ENCODE measurements at regions not wholly inside any gene's neighbourhood (a gene's known extent, or its start where the extent isn't known, plus 50 kb on each side); places are given as distances from the start of the nearest gene placed in this dataset.

- Histone ChIP-seq H3K4me1 (ENCODE audit: insufficient read depth, poor library complexity, severe bottlenecking) (peaks cover 2% of the 10 kb centered on the region), H3K36me3 (ENCODE audit: low read depth) (no peaks in the 10 kb centered on the region), H3K27ac (ENCODE audit: poor library complexity, severe bottlenecking) (no peak overlapping the region), H3K4me3 (ENCODE audit: severe bottlenecking) (no peak overlapping the region), H3K27me3 (ENCODE audit: insufficient read depth, poor library complexity, severe bottlenecking) (no peaks in the 10 kb centered on the region), H3K9me3 (ENCODE audit: severe bottlenecking) (no peaks in the 10 kb centered on the region)
- TF ChIP-seq, protein P1, sequence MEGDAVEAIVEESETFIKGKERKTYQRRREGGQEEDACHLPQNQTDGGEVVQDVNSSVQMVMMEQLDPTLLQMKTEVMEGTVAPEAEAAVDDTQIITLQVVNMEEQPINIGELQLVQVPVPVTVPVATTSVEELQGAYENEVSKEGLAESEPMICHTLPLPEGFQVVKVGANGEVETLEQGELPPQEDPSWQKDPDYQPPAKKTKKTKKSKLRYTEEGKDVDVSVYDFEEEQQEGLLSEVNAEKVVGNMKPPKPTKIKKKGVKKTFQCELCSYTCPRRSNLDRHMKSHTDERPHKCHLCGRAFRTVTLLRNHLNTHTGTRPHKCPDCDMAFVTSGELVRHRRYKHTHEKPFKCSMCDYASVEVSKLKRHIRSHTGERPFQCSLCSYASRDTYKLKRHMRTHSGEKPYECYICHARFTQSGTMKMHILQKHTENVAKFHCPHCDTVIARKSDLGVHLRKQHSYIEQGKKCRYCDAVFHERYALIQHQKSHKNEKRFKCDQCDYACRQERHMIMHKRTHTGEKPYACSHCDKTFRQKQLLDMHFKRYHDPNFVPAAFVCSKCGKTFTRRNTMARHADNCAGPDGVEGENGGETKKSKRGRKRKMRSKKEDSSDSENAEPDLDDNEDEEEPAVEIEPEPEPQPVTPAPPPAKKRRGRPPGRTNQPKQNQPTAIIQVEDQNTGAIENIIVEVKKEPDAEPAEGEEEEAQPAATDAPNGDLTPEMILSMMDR (IDR thresholded peaks at IDR 0.05; ENCODE audit: poor library complexity, severe bottlenecking): no peak
- ATAC-seq (ENCODE audit: low read depth): no peak
- no peak for DNase-seq (ENCODE audit: low spot score)
These were observed 116.3 kb downstream of the TSPAN8 start for GRCh38 chr12:71041476-71041875.

DNA sequence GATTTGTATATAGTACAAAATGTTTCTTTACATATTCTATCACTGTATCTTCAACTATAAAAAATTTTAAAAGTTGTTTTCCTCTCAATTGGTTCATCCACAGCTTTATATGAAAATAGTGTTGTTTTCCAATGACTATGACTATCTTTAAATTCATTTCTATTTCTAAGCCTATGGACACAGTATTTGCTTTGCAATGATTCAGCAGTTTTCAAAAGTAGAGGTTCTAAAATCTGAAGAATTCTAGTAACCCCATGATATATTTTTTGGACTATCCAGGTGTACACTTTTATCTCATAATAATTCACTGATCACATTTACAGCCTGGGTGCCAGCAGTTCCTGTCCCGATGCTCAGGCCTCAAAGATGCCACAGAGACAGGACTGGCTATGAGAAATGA, 118.4 kb upstream of the PTPRR start:
- Histone ChIP-seq H3K27ac (ENCODE audit: poor library complexity, severe bottlenecking) (no peak overlapping the region), H3K9me3 (ENCODE audit: severe bottlenecking) (no peaks in the 10 kb centered on the region), H3K36me3 (ENCODE audit: low read depth) (no peaks in the 10 kb centered on the region), H3K4me1 (ENCODE audit: insufficient read depth, poor library complexity, severe bottlenecking) (no peaks in the 10 kb centered on the region), H3K4me3 (ENCODE audit: severe bottlenecking) (no peak overlapping the region), H3K27me3 (ENCODE audit: insufficient read depth, poor library complexity, severe bottlenecking) (no peaks in the 10 kb centered on the region)
- TF ChIP-seq, protein P1 (IDR thresholded peaks at IDR 0.05; ENCODE audit: poor library complexity, severe bottlenecking): no peak
- ATAC-seq (ENCODE audit: low read depth) (no peak), DNase-seq (ENCODE audit: low spot score) (no peak)

GRCh38 chr12:71036526-71036925, 116.0 kb upstream of the PTPRR start:
- Histone ChIP-seq H3K27ac (ENCODE audit: poor library complexity, severe bottlenecking) (no peak overlapping the region), H3K9me3 (ENCODE audit: severe bottlenecking) (no peaks in the 10 kb centered on the region), H3K36me3 (ENCODE audit: low read depth) (no peaks in the 10 kb centered on the region), H3K4me1 (ENCODE audit: insufficient read depth, poor library complexity, severe bottlenecking) (no peaks in the 10 kb centered on the region), H3K4me3 (ENCODE audit: severe bottlenecking) (no peak overlapping the region), H3K27me3 (ENCODE audit: insufficient read depth, poor library complexity, severe bottlenecking) (no peaks in the 10 kb centered on the region)
- no peak for ATAC-seq (ENCODE audit: low read depth)
- TF ChIP-seq, protein P1 (IDR thresholded peaks at IDR 0.05; ENCODE audit: poor library complexity, severe bottlenecking): no peak
- no peak for DNase-seq (ENCODE audit: low spot score)

DNA sequence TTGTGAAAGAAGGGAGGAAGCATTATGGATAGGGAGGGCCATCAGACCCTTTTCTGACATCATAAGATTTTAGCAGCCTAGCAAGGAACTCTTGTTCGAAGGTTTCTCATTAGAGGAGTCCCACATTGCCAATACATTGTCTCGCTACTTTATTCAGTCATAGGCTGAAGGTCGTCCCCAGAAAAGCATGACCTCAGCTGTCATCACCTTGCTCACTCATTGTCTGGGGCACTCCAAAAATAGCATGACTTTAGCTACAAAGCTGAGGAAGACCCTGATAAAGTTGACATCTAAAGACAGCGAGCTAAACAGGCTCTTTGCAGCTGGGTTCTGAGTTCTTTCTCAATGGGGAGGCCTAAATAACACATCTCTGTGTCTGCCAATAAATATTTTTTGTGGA, 112.4 kb upstream of the PTPRR start:
- Histone ChIP-seq H3K27me3 (ENCODE audit: insufficient read depth, poor library complexity, severe bottlenecking) (peaks cover 5% of the 10 kb centered on the region), H3K4me1 (ENCODE audit: insufficient read depth, poor library complexity, severe bottlenecking) (no peaks in the 10 kb centered on the region), H3K9me3 (ENCODE audit: severe bottlenecking) (no peaks in the 10 kb centered on the region), H3K4me3 (ENCODE audit: severe bottlenecking) (no peak overlapping the region), H3K36me3 (ENCODE audit: low read depth) (no peaks in the 10 kb centered on the region), H3K27ac (ENCODE audit: poor library complexity, severe bottlenecking) (no peak overlapping the region)
- DNase-seq (ENCODE audit: low spot score) (no peak), ATAC-seq (ENCODE audit: low read depth) (no peak)
- TF ChIP-seq, protein P1 (IDR thresholded peaks at IDR 0.05; ENCODE audit: poor library complexity, severe bottlenecking): no peak

DNA sequence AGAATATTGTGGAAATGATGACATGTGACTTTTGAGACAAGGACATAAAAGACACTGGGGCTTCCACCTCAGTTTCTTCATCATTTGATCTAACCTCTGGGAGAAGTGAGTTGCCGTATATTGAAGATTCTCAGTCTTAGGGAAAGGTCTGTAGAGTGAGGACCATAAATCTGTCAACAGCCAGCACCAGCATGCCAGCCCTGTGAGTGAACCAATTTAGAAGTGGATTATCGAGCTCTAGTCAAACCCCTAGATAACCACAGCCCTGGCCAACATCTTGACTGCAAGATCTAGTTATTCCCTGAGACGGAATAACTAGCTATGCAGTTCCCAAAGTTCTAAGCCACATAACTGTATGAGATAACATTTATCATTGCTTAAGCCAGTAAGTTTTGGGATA, 108.8 kb upstream of the PTPRR start:
- peaks cover 5% of the 10 kb centered on the region for H3K27me3 ChIP-seq (ENCODE audit: insufficient read depth, poor library complexity, severe bottlenecking)
- H3K4me1 ChIP-seq (ENCODE audit: insufficient read depth, poor library complexity, severe bottlenecking): no peaks in the 10 kb centered on the region
- TF ChIP-seq, protein P1 (IDR thresholded peaks at IDR 0.05; ENCODE audit: poor library complexity, severe bottlenecking): no peak
- H3K4me3 ChIP-seq (ENCODE audit: severe bottlenecking): no peak overlapping the region
- no peaks in the 10 kb centered on the region for H3K9me3 ChIP-seq (ENCODE audit: severe bottlenecking)
- ATAC-seq (ENCODE audit: low read depth) (no peak), DNase-seq (ENCODE audit: low spot score) (no peak)
- no peaks in the 10 kb centered on the region for H3K36me3 ChIP-seq (ENCODE audit: low read depth)
- no peak overlapping the region for H3K27ac ChIP-seq (ENCODE audit: poor library complexity, severe bottlenecking)

Measured in RWPE2 (cell line).